IMR-90 (cell line): ENCODE measurements at regions not wholly inside any gene's neighbourhood (a gene's known extent, or its start where the extent isn't known, plus 50 kb on each side); places are given as distances from the start of the nearest gene placed in this dataset.

Experiments
- ATAC-seq: fragments of 200-7000 bp; cut with Tn5 transposase; 2 replicates; pipeline ENCODE4 v1.9.1; 2020; ENCODE audit warnings: low read depth, mild to moderate bottlenecking, moderate library complexity
- BruUV-seq: library from RNA; stranded (reverse); fragments of 400-500 nt; replicated peaks from 2 replicates; lab custom pipeline; 2021; lab: Mats Ljungman, UMichigan
- CTCF ChIA-PET: fragments of 300-600 bp; formaldehyde crosslinking; extraction: SDS; loops from one replicate; lab custom pipeline; 2021; ENCODE audit warnings: antibody characterized with exemption; lab: Yijun Ruan, JAX
- POLR2A ChIA-PET: fragments of 300-600 bp; sonication (Branson Sonifier 250); formaldehyde crosslinking; loops from one replicate; lab custom pipeline; 2022; ENCODE audit warnings: antibody characterized with exemption; ENCODE audit not compliant: unreplicated experiment; lab: Charles Lee
- DNase-seq: peaks from one replicate; pipeline ENCODE4 v3.0.0; 2013
- H2AFZ ChIP-seq: replicated peaks from 2 replicates; pipeline ENCODE3; 2013; ENCODE audit warnings: low read length, mild to moderate bottlenecking; ENCODE audit not compliant: poor library complexity
- H2AK5ac ChIP-seq: 2 replicates; pipeline ENCODE4 v1.6.1; 2013; ENCODE audit warnings: low read depth, low read length, inconsistent platforms
- H2AK9ac ChIP-seq: replicated peaks from 2 replicates; pipeline ENCODE3; 2013; ENCODE audit warnings: mild to moderate bottlenecking, low read depth, low read length, moderate library complexity; ENCODE audit not compliant: poor library complexity
- H2BK120ac ChIP-seq: 2 replicates; pipeline ENCODE4 v1.6.1; 2013; ENCODE audit warnings: low read depth, low read length, inconsistent platforms
- H2BK15ac ChIP-seq: 3 replicates; pipeline ENCODE4 v1.6.1; 2013; ENCODE audit warnings: low read depth, low read length, inconsistent platforms
- H2BK20ac ChIP-seq: 2 replicates; pipeline ENCODE4 v1.6.1; 2013; ENCODE audit warnings: low read depth, mild to moderate bottlenecking, inconsistent platforms, low read length, moderate library complexity
- H2BK5ac ChIP-seq: 2 replicates; pipeline ENCODE4 v1.6.1; 2013; ENCODE audit warnings: mild to moderate bottlenecking, low read depth, low read length, inconsistent platforms; ENCODE audit not compliant: poor library complexity, severe bottlenecking
- H3K14ac ChIP-seq: replicated peaks from 2 replicates; pipeline ENCODE4 v1.6.1; 2013; ENCODE audit warnings: low read depth, low read length, inconsistent platforms
- H3K18ac ChIP-seq: 2 replicates; pipeline ENCODE4 v1.6.1; 2013; ENCODE audit warnings: low read depth, low read length, control low read depth
- H3K23ac ChIP-seq: 2 replicates; pipeline ENCODE4 v1.6.1; 2013; ENCODE audit warnings: low read depth, low read length, inconsistent platforms
- H3K27ac ChIP-seq: 2 replicates; pipeline ENCODE4 v1.5.1; 2013; ENCODE audit warnings: mild to moderate bottlenecking, control low read depth, low read length; ENCODE audit not compliant: insufficient read depth
- H3K27me3 ChIP-seq: 2 replicates; pipeline ENCODE4 v1.6.1; 2013; ENCODE audit warnings: low read length; ENCODE audit not compliant: control insufficient read depth, insufficient read depth
- H3K36me3 ChIP-seq: 2 replicates; pipeline ENCODE4 v1.6.1; 2013; ENCODE audit warnings: low read length, mixed read lengths; ENCODE audit not compliant: control insufficient read depth, insufficient read depth
- H3K4ac ChIP-seq: 2 replicates; pipeline ENCODE4 v1.6.1; 2013; ENCODE audit warnings: low read depth, low read length, inconsistent platforms
- H3K4me1 ChIP-seq: 2 replicates; pipeline ENCODE4 v1.6.1; 2013; ENCODE audit warnings: low read length, mixed read lengths; ENCODE audit not compliant: control insufficient read depth, insufficient read depth
- H3K4me2 ChIP-seq: 2 replicates; pipeline ENCODE4 v1.6.1; 2013; ENCODE audit warnings: low read depth, mild to moderate bottlenecking, control low read depth, low read length, moderate library complexity
- H3K4me3 ChIP-seq: 2 replicates; pipeline ENCODE4 v1.5.1; 2013; ENCODE audit warnings: low read depth, mild to moderate bottlenecking, control low read depth, low read length, moderate library complexity; ENCODE audit not compliant: insufficient read depth
- H3K56ac ChIP-seq: 2 replicates; pipeline ENCODE4 v1.6.1; 2013; ENCODE audit warnings: low read length, inconsistent platforms; ENCODE audit not compliant: insufficient read depth; ENCODE audit errors: extremely low read depth
- H3K79me1 ChIP-seq, 2 experiments: 2 replicates each; pipeline ENCODE4 v1.6.1; 2013; ENCODE audit warnings: low read length in 2 of 2, inconsistent platforms in 1 of 2, low read depth in 1 of 2
- H3K9ac ChIP-seq: 2 replicates; pipeline ENCODE4 v1.6.1; 2013; ENCODE audit warnings: low read depth, low read length, control low read depth
- H3K9me1 ChIP-seq: 2 replicates; pipeline ENCODE4 v1.6.1; 2013; ENCODE audit warnings: low read length, inconsistent platforms; ENCODE audit not compliant: insufficient read depth
- H3K9me3 ChIP-seq: 2 replicates; pipeline ENCODE4 v1.6.1; 2013; ENCODE audit warnings: low read length; ENCODE audit not compliant: control insufficient read depth, insufficient read depth
- H4K20me1 ChIP-seq: 2 replicates; pipeline ENCODE4 v1.6.1; 2013; ENCODE audit warnings: low read length, inconsistent platforms; ENCODE audit not compliant: insufficient read depth
- H4K5ac ChIP-seq: 2 replicates; pipeline ENCODE4 v1.6.1; 2013; ENCODE audit warnings: mild to moderate bottlenecking, low read depth, low read length, control low read depth
- H4K8ac ChIP-seq, 2 experiments: 2 replicates each; pipeline ENCODE4 v1.6.1; 2013; ENCODE audit warnings: low read depth in 2 of 2, low read length in 2 of 2, control low read depth in 1 of 2, inconsistent platforms in 1 of 2
- H4K91ac ChIP-seq: 2 replicates; pipeline ENCODE4 v1.6.1; 2013; ENCODE audit warnings: low read depth, low read length, inconsistent platforms; ENCODE audit not compliant: insufficient read depth
- CEBPB ChIP-seq: IDR thresholded peaks from 2 replicates; pipeline ENCODE4 v1.6.1; 2012; ENCODE audit warnings: low read depth, low read length, improper control_type of control experiment
- CHD1 ChIP-seq: IDR thresholded peaks from 2 replicates; pipeline ENCODE4 v1.6.1; 2012; ENCODE audit warnings: low read depth, low read length, improper control_type of control experiment
- CTCF ChIP-seq: conservative IDR thresholded peaks from 2 replicates; pipeline ENCODE4 v1.5.1; 2012; ENCODE audit warnings: mild to moderate bottlenecking, low read depth, low read length, improper control_type of control experiment
- FOS ChIP-seq: fragments of 150-350 bp; IDR thresholded peaks from 2 replicates; pipeline ENCODE4 v1.6.1; 2016; ENCODE audit warnings: low read depth, low read length
- MAFK ChIP-seq: IDR thresholded peaks from 2 replicates; pipeline ENCODE4 v1.6.1; 2012; ENCODE audit warnings: low read depth, low read length, improper control_type of control experiment
- MAZ ChIP-seq: IDR thresholded peaks from 2 replicates; pipeline ENCODE4 v1.6.1; 2012; ENCODE audit warnings: low read depth, mild to moderate bottlenecking, low read length, improper control_type of control experiment, moderate library complexity, borderline replicate concordance
- MXI1 ChIP-seq: IDR thresholded peaks from 2 replicates; pipeline ENCODE4 v1.6.1; 2012; ENCODE audit warnings: low read depth, mild to moderate bottlenecking, low read length, moderate library complexity, borderline replicate concordance
- NFE2L2 ChIP-seq: fragments of 150-350 bp; IDR thresholded peaks from 2 replicates; pipeline ENCODE4 v1.6.1; 2016; ENCODE audit warnings: low read depth, mild to moderate bottlenecking, low read length
- POLR2A ChIP-seq: IDR thresholded peaks from 2 replicates; pipeline ENCODE4 v1.6.1; 2012; ENCODE audit warnings: mild to moderate bottlenecking, low read depth, low read length
- RAD21 ChIP-seq: IDR thresholded peaks from 2 replicates; pipeline ENCODE4 v1.6.1; 2012; ENCODE audit warnings: low read length, improper control_type of control experiment
- RCOR1 ChIP-seq: IDR thresholded peaks from 2 replicates; pipeline ENCODE4 v1.6.1; 2012; ENCODE audit warnings: mild to moderate bottlenecking, low read length, improper control_type of control experiment; ENCODE audit not compliant: insufficient replicate concordance
- RFX5 ChIP-seq: IDR thresholded peaks from 2 replicates; pipeline ENCODE4 v1.8.0; 2012; ENCODE audit warnings: low read depth, mild to moderate bottlenecking, low read length, moderate library complexity
- SMC3 ChIP-seq: fragments of 150-350 bp; IDR thresholded peaks from 2 replicates; pipeline ENCODE4 v1.6.1; 2016; ENCODE audit warnings: low read depth, mild to moderate bottlenecking, antibody characterized with exemption, low read length, moderate library complexity
- USF2 ChIP-seq: fragments of 150-350 bp; IDR thresholded peaks from 2 replicates; pipeline ENCODE4 v1.6.1; 2017; ENCODE audit warnings: mild to moderate bottlenecking, antibody characterized with exemption, low read length, low read depth
- WGBS, 2 experiments: methylation state at CpG; one replicate each; pipeline versions ENCODE4 v1.1.5 to v1.1.7; 2013; ENCODE audit warnings: missing lambda C conversion rate in 2 of 2; ENCODE audit not compliant: insufficient read length in 1 of 2; ENCODE audit errors: extremely low coverage in 2 of 2; 5-methylcytosine and 5-hydroxymethylcytosine counted together
- dilution Hi-C: fragments of 300-500 bp; cut with HindIII; formaldehyde crosslinking; loops from one replicate; pipeline ENCODE4 v1.14.3; 2018; ENCODE audit warnings: low sequenced_read_pairs; ENCODE audit not compliant: unreplicated experiment
- in situ Hi-C: fragments of 300-500 bp; cut with MboI; formaldehyde crosslinking; loops from 3 replicates; pipeline ENCODE4 v1.14.3; 2019; ENCODE audit warnings: low sequenced_read_pairs, inconsistent platforms, mixed read lengths
- intact Hi-C: fragments of 100-400 bp; cut with micrococcal nuclease; formaldehyde crosslinking; loops from 2 replicates; pipeline ENCODE4 v1.10.0; 2022

- no peaks in the 10 kb centered on the region for H3K79me1 ChIP-seq
- dilution Hi-C loops (no loop called here), intact Hi-C loops (no loop called here), in situ Hi-C loops (no loop called here)
- no peak overlapping the region for H3K4me2 ChIP-seq
- no peaks in the 10 kb centered on the region for H3K27me3 ChIP-seq
- no peaks in the 10 kb centered on the region for H3K9me3 ChIP-seq
- H2BK15ac ChIP-seq, result no peak overlapping the region
- WGBS, 2 experiments, result no CpG with 5 or more reads among the region's 3 CpGs
- ATAC-seq (no peak), DNase-seq (no peak)
- no peak overlapping the region for H3K9ac ChIP-seq
- no peak overlapping the region for H3K23ac ChIP-seq
- H3K14ac ChIP-seq, result no peak overlapping the region
- H3K27ac ChIP-seq, result no peak overlapping the region
- no peak overlapping the region for H3K56ac ChIP-seq
- H4K8ac ChIP-seq, result no peak overlapping the region
- no peak overlapping the region for H3K4ac ChIP-seq
- H4K91ac ChIP-seq, result no peak overlapping the region
- H2BK20ac ChIP-seq, result no peak overlapping the region
- H3K4me1 ChIP-seq, result no peaks in the 10 kb centered on the region
- no peak for TF ChIP-seq MAZ
- TF ChIP-seq RAD21, result no peak
- no peak for TF ChIP-seq CEBPB
- TF ChIP-seq FOS, result no peak
- no peak for TF ChIP-seq SMC3
- TF ChIP-seq CHD1, result no peak
- TF ChIP-seq NFE2L2, result no peak
- no peak for TF ChIP-seq MXI1
- no peak for TF ChIP-seq MAFK
- no peak for TF ChIP-seq RCOR1
- TF ChIP-seq RFX5, result no peak
- no peak for TF ChIP-seq POLR2A
- TF ChIP-seq CTCF, result no peak
- no peak for TF ChIP-seq USF2
- no TSS peak for BruUV-seq
- H4K20me1 ChIP-seq, result no peaks in the 10 kb centered on the region
- no peak overlapping the region for H2AFZ ChIP-seq
- H3K9me1 ChIP-seq, result no peaks in the 10 kb centered on the region
- no peaks in the 10 kb centered on the region for H3K36me3 ChIP-seq
- no peak overlapping the region for H4K5ac ChIP-seq
- no peak overlapping the region for H2AK9ac ChIP-seq
- H2BK5ac ChIP-seq, result no peak overlapping the region
- no peak overlapping the region for H3K18ac ChIP-seq
- no peak overlapping the region for H2AK5ac ChIP-seq
- ChIA-PET CTCF (no interaction called here), POLR2A (no interaction called here)
- H2BK120ac ChIP-seq, result no peak overlapping the region
- no peak overlapping the region for H3K4me3 ChIP-seq
These were observed 96.4 kb upstream of the MDFIC start for GRCh38 chr7:114825423-114825951.
